DMS79 treated with DMSO at 0.1 percent for 48 hours (cell line): ENCODE measurements at regions not wholly inside any gene's neighbourhood (a gene's known extent, or its start where the extent isn't known, plus 50 kb on each side); places are given as distances from the start of the nearest gene placed in this dataset.
"Not testable (repeated sequence)": the region's sequence is repeated elsewhere in the genome, so short reads cannot be mapped to it uniquely, and the experiment has no call there.

ENCODE experiments used
- DNase-seq: peaks from one replicate; lab custom pipeline; 2025; lab: John Stamatoyannopoulos, UW

GRCh38 chr2:35933031-35933430, 422.5 kb upstream of the CRIM1 start:
- DNase-seq = no peak

- DNase-seq = no peak
Observed at GRCh38 chr2:35932276-35932963, 423.2 kb upstream of the CRIM1 start.

GRCh38 chr2:35931626-35932025, 424.0 kb upstream of the CRIM1 start:
- DNase-seq = no peak

GRCh38 chr2:35931115-35931514, 424.5 kb upstream of the CRIM1 start:
- no peak for DNase-seq

GRCh38 chr2:35929551-35929950, 426.0 kb upstream of the CRIM1 start:
- no peak for DNase-seq

GRCh38 chr2:35920061-35920460, 435.5 kb upstream of the CRIM1 start:
- DNase-seq = no peak

- DNase-seq = no peak
Observed at GRCh38 chr2:35915261-35915660, 440.3 kb upstream of the CRIM1 start.

GRCh38 chr2:35891936-35892335, 463.6 kb upstream of the CRIM1 start:
- no peak for DNase-seq

- DNase-seq = no peak
Observed at GRCh38 chr2:35891528-35891927, 464.1 kb upstream of the CRIM1 start.

- DNase-seq = no peak
Observed at GRCh38 chr2:35887146-35887545, 468.4 kb upstream of the CRIM1 start.

- no peak for DNase-seq
Observed at GRCh38 chr2:35873921-35874320, 481.7 kb upstream of the CRIM1 start.

- no peak for DNase-seq
Observed at GRCh38 chr2:35871672-35872071, 483.9 kb upstream of the CRIM1 start.

- DNase-seq = no peak
Observed at GRCh38 chr2:35870713-35871112, 484.9 kb upstream of the CRIM1 start.

- no peak for DNase-seq
Observed at GRCh38 chr2:35864141-35864540, 491.4 kb upstream of the CRIM1 start.

- no peak for DNase-seq
Observed at GRCh38 chr2:35858216-35858615, 497.4 kb upstream of the CRIM1 start.

GRCh38 chr2:35857498-35857897, 498.1 kb upstream of the CRIM1 start:
- DNase-seq = no peak

GRCh38 chr2:35831385-35831784, 524.2 kb upstream of the CRIM1 start:
- DNase-seq = no peak

- DNase-seq = no peak
Observed at GRCh38 chr2:35830833-35831232, 524.7 kb upstream of the CRIM1 start.

- no peak for DNase-seq
Observed at GRCh38 chr2:35827086-35827485, 528.5 kb upstream of the CRIM1 start.

- DNase-seq = no peak
Observed at GRCh38 chr2:35822716-35823115, 532.9 kb upstream of the CRIM1 start.

GRCh38 chr2:35821675-35822074, 533.9 kb upstream of the CRIM1 start:
- DNase-seq = no peak

- no peak for DNase-seq
Observed at GRCh38 chr2:35820391-35820790, 535.2 kb upstream of the CRIM1 start.

- DNase-seq = no peak
Observed at GRCh38 chr2:35819033-35819432, 536.5 kb upstream of the CRIM1 start.

GRCh38 chr2:35818359-35818758, 537.2 kb upstream of the CRIM1 start:
- not testable (repeated sequence) for DNase-seq
